ENCODE measurements at regions not wholly inside any gene's neighbourhood (a gene's known extent, or its start where the extent isn't known, plus 50 kb on each side); places are given as distances from the start of the nearest gene placed in this dataset.

GRCh38 chr9:80839821-80840675 is 849.3 kb downstream of the TLE1 start (continued):
- TF ChIP-seq ZNF232 (CRISPR knock-in tag; IDR thresholded peaks at IDR 0.05): no peak
- TF ChIP-seq ZFX (CRISPR knock-in tag; IDR thresholded peaks at IDR 0.05): no peak
- no peak for TF ChIP-seq IRF1 (CRISPR knock-in tag; IDR thresholded peaks at IDR 0.05; ENCODE audit: borderline replicate concordance)

- DNase-seq (ENCODE audit: extremely low read depth in 1 of 4, low spot score in 3 of 4) (no peak), ATAC-seq (no peak), FAIRE-seq (no peak)
- in situ Hi-C loops (cut with MboI): no loop called here
- no peaks in the 10 kb centered on the region for H3K79me2 ChIP-seq (ENCODE audit: control insufficient read depth, insufficient read depth, low read length)
- H3K9ac ChIP-seq (ENCODE audit: insufficient read depth in 1 of 2, low read depth in 2 of 2, low read length in 2 of 2): no peak overlapping the region
- H3K36me3 ChIP-seq (ENCODE audit: control insufficient read depth, insufficient read depth, low read length): no peaks in the 10 kb centered on the region
- no peaks in the 10 kb centered on the region for H4K20me1 ChIP-seq (replicated peaks; ENCODE audit: control insufficient read depth, insufficient read depth, low read length)
- intact Hi-C loops (cut with micrococcal nuclease): no loop called here
- CTCF ChIA-PET (ENCODE audit: low intra/inter-chr PET ratio): no interaction called here
- H3K9me3 ChIP-seq (replicated peaks; ENCODE audit: control insufficient read depth, insufficient read depth, low read depth, low read length): no peaks in the 10 kb centered on the region
- POLR2A ChIA-PET: no interaction called here
- H3K4me2 ChIP-seq (ENCODE audit: insufficient read depth, low read length): no peak overlapping the region
- no peaks in the 10 kb centered on the region for H3K9me1 ChIP-seq (ENCODE audit: control insufficient read depth, insufficient read depth, low read length)
- no peak overlapping the region for H3K27ac ChIP-seq (ENCODE audit: extremely low read depth, low read depth, low read length)
- no peak overlapping the region for H3K4me3 ChIP-seq
- BruUV-seq (replicated peaks): no TSS peak
- H2AFZ ChIP-seq (ENCODE audit: low read depth, low read length): no peak overlapping the region
- H3K27me3 ChIP-seq (ENCODE audit: control insufficient read depth in 2 of 2, insufficient read depth in 2 of 2, low read length in 2 of 2): no peaks in the 10 kb centered on the region
- H3K4me1 ChIP-seq (replicated peaks in 1 of 2; ENCODE audit: control insufficient read depth in 2 of 2, insufficient read depth in 2 of 2, low read length in 2 of 2): no peaks in the 10 kb centered on the region
- TF ChIP-seq ZC3H11A (IDR thresholded peaks at IDR 0.05; ENCODE audit: low read depth, low read length) (no peak), ZNF124 (CRISPR knock-in tag; IDR thresholded peaks at IDR 0.05) (no peak), SNAPC5 (CRISPR knock-in tag; IDR thresholded peaks at IDR 0.05) (no peak), THRA (IDR thresholded peaks at IDR 0.05) (no peak), RHOXF2B (CRISPR knock-in tag; conservative IDR thresholded peaks at IDR 0.05) (no peak), THAP12 (CRISPR knock-in tag; IDR thresholded peaks at IDR 0.05) (no peak), ZNF639 (CRISPR knock-in tag; conservative IDR thresholded peaks at IDR 0.05 in 1 of 2, IDR thresholded peaks at IDR 0.05 in 1 of 2) (no peak), JUNB (CRISPR knock-in tag; conservative IDR thresholded peaks at IDR 0.05) (no peak), ARNT (IDR thresholded peaks at IDR 0.05) (no peak), BRF2 (IDR thresholded peaks at IDR 0.05; ENCODE audit: borderline replicate concordance, insufficient read depth, insufficient read length) (no peak)
Observed at GRCh38 chr9:80836013-80836412, 853.3 kb downstream of the TLE1 start.
